ENCODE measurements at regions not wholly inside any gene's neighbourhood (a gene's known extent, or its start where the extent isn't known, plus 50 kb on each side); places are given as distances from the start of the nearest gene placed in this dataset.

- TF ChIP-seq, protein P1, sequence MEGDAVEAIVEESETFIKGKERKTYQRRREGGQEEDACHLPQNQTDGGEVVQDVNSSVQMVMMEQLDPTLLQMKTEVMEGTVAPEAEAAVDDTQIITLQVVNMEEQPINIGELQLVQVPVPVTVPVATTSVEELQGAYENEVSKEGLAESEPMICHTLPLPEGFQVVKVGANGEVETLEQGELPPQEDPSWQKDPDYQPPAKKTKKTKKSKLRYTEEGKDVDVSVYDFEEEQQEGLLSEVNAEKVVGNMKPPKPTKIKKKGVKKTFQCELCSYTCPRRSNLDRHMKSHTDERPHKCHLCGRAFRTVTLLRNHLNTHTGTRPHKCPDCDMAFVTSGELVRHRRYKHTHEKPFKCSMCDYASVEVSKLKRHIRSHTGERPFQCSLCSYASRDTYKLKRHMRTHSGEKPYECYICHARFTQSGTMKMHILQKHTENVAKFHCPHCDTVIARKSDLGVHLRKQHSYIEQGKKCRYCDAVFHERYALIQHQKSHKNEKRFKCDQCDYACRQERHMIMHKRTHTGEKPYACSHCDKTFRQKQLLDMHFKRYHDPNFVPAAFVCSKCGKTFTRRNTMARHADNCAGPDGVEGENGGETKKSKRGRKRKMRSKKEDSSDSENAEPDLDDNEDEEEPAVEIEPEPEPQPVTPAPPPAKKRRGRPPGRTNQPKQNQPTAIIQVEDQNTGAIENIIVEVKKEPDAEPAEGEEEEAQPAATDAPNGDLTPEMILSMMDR (IDR thresholded peaks at IDR 0.05) = no peak
- no peak for TF ChIP-seq POLR2A (IDR thresholded peaks at IDR 0.05; ENCODE audit: low read depth)
These were observed 94.7 kb upstream of the ANKRD55 start for GRCh38 chr5:56327809-56328208.
